ENCODE measurements at regions not wholly inside any gene's neighbourhood (a gene's known extent, or its start where the extent isn't known, plus 50 kb on each side); places are given as distances from the start of the nearest gene placed in this dataset.
A peak's percentile ranks its signal among the peaks of the same experiment; 100 is the strongest.

- WGBS, 4 donors = 8 to 28% (median 18%) methylated on average over 84 of the region's 84 CpGs
- no peak overlapping the region for H3K27ac ChIP-seq
- peaks cover 0 to 50% (median 22%) of the 10 kb centered on the region in 9 donors for H3K27me3 ChIP-seq
- intact Hi-C loops (cut with DNase I) = no loop called here
- DNase-seq (peak in 3 of 5 donors; percentile 25 to 48 (median 27)), ATAC-seq (no peak)
- H3K4me3 ChIP-seq = peak overlapping the region in 11 of 12 donors; percentile 14 to 56 (median 33)
- peaks cover 0 to 16% (median 0%) of the 10 kb centered on the region in 12 donors for H3K4me1 ChIP-seq
- peaks cover 0 to 6% (median 0%) of the 10 kb centered on the region in 12 donors for H3K9me3 ChIP-seq
- TF ChIP-seq POLR2A (IDR thresholded peaks at IDR 0.05) = no peak
- TF ChIP-seq CTCF (IDR thresholded peaks at IDR 0.05) = no peak
- no peaks in the 10 kb centered on the region for H3K36me3 ChIP-seq
Measured at GRCh38 chr7:57867884-57868701, 418.1 kb downstream of the ZNF716 start.

GRCh38 chr7:57868771-57869483, 418.9 kb downstream of the ZNF716 start:
- peak in 3 of 5 donors; percentile 15 to 37 (median 16) for DNase-seq
- H3K4me3 ChIP-seq = peak overlapping the region in 11 of 12 donors; percentile 14 to 56 (median 33)
- H3K27ac ChIP-seq = no peak overlapping the region
- no peaks in the 10 kb centered on the region for H3K36me3 ChIP-seq
- WGBS, 4 donors = 9 to 30% (median 24%) methylated on average over 66 of the region's 66 CpGs
- ATAC-seq = no peak
- H3K9me3 ChIP-seq = peaks cover 0 to 8% (median 0%) of the 10 kb centered on the region in 12 donors
- intact Hi-C loops (cut with DNase I) = no loop called here
- H3K4me1 ChIP-seq = peaks cover 0 to 16% (median 0%) of the 10 kb centered on the region in 12 donors
- TF ChIP-seq POLR2A (IDR thresholded peaks at IDR 0.05) = no peak
- no peak for TF ChIP-seq CTCF (IDR thresholded peaks at IDR 0.05)
- H3K27me3 ChIP-seq = peaks cover 0 to 50% (median 22%) of the 10 kb centered on the region in 9 donors

All from heart left ventricle (tissue), 16 donors.